ENCODE measurements at regions not wholly inside any gene's neighbourhood (a gene's known extent, or its start where the extent isn't known, plus 50 kb on each side); places are given as distances from the start of the nearest gene placed in this dataset.

DNA sequence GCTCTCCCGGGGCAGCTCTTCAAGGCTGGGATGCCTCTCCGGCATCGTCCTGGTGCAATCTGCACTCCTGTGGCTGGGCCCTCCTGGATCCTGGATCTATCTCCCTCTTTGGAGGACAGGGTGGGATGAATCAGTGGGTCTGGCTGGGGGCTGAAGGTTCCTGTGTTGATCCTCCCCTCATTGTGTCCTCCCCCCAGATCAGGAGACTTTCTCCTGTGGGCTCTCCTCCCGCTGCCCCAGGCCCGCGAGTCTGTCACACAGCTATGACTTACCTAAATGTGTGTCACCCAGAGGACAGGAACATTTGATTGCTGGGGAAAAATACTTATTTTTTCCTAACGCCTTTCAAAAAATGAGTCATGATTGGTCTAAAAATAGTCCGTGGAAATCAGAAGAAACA is 106.8 kb upstream of the NECTIN1 start:
- TF ChIP-seq, protein P1, sequence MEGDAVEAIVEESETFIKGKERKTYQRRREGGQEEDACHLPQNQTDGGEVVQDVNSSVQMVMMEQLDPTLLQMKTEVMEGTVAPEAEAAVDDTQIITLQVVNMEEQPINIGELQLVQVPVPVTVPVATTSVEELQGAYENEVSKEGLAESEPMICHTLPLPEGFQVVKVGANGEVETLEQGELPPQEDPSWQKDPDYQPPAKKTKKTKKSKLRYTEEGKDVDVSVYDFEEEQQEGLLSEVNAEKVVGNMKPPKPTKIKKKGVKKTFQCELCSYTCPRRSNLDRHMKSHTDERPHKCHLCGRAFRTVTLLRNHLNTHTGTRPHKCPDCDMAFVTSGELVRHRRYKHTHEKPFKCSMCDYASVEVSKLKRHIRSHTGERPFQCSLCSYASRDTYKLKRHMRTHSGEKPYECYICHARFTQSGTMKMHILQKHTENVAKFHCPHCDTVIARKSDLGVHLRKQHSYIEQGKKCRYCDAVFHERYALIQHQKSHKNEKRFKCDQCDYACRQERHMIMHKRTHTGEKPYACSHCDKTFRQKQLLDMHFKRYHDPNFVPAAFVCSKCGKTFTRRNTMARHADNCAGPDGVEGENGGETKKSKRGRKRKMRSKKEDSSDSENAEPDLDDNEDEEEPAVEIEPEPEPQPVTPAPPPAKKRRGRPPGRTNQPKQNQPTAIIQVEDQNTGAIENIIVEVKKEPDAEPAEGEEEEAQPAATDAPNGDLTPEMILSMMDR (CRISPR knock-in tag; IDR thresholded peaks at IDR 0.05): no peak
- TF ChIP-seq HNRNPH1 (optimal IDR thresholded peaks at IDR 0.05; ENCODE audit: low read depth, low read length): no peak
- TF ChIP-seq CREM (IDR thresholded peaks at IDR 0.05): no peak
- TF ChIP-seq CREM (CRISPR knock-in tag; IDR thresholded peaks at IDR 0.05): no peak
- TF ChIP-seq, protein P2, sequence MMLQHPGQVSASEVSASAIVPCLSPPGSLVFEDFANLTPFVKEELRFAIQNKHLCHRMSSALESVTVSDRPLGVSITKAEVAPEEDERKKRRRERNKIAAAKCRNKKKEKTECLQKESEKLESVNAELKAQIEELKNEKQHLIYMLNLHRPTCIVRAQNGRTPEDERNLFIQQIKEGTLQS (CRISPR knock-in tag; IDR thresholded peaks at IDR 0.05): no peak
- no peak for TF ChIP-seq RXRA (CRISPR knock-in tag; IDR thresholded peaks at IDR 0.05)
- no peak for TF ChIP-seq CCAR2 (optimal IDR thresholded peaks at IDR 0.05; ENCODE audit: low read depth, low read length)

All from HepG2 (cell line).